GM10266 (cell line): ENCODE measurements at regions not wholly inside any gene's neighbourhood (a gene's known extent, or its start where the extent isn't known, plus 50 kb on each side); places are given as distances from the start of the nearest gene placed in this dataset.

Source experiments
- DNase-seq: peaks from one replicate; pipeline ENCODE4 v3.0.0; 2012; ENCODE audit errors: extremely low spot score
- CTCF ChIP-seq: IDR thresholded peaks from 2 replicates; pipeline ENCODE4 v1.5.1; 2012; ENCODE audit warnings: mild to moderate bottlenecking, low read depth; ENCODE audit not compliant: control insufficient read depth, insufficient read depth; ENCODE audit errors: missing control alignments

- DNase-seq, result no peak
- TF ChIP-seq CTCF, result no peak
Measured at GRCh38 chr12:4223273-4223845, 50.2 kb upstream of the CCND2 start.

- no peak for DNase-seq
- no peak for TF ChIP-seq CTCF
Measured at GRCh38 chr12:4221258-4221620, 52.3 kb upstream of the CCND2 start.

- DNase-seq, result no peak
Measured at GRCh38 chr12:4220536-4221257, 52.9 kb upstream of the CCND2 start.

GRCh38 chr12:4217091-4217490, 56.5 kb upstream of the CCND2 start:
- TF ChIP-seq CTCF, result no peak
- no peak for DNase-seq

More at GRCh38 chr12:4220536-4221257, 52.9 kb upstream of the CCND2 start:
- no peak for TF ChIP-seq CTCF

- no peak for DNase-seq
- TF ChIP-seq CTCF, result no peak
Measured at GRCh38 chr12:4216187-4216927, 57.2 kb upstream of the CCND2 start.

GRCh38 chr12:4215229-4216186, 58.1 kb upstream of the CCND2 start:
- peak; percentile 60 for DNase-seq
- no peak for TF ChIP-seq CTCF

- no peak for TF ChIP-seq CTCF
- no peak for DNase-seq
Measured at GRCh38 chr12:4214877-4215228, 58.7 kb upstream of the CCND2 start.
